ENCODE measurements at regions not wholly inside any gene's neighbourhood (a gene's known extent, or its start where the extent isn't known, plus 50 kb on each side); places are given as distances from the start of the nearest gene placed in this dataset.

DNA sequence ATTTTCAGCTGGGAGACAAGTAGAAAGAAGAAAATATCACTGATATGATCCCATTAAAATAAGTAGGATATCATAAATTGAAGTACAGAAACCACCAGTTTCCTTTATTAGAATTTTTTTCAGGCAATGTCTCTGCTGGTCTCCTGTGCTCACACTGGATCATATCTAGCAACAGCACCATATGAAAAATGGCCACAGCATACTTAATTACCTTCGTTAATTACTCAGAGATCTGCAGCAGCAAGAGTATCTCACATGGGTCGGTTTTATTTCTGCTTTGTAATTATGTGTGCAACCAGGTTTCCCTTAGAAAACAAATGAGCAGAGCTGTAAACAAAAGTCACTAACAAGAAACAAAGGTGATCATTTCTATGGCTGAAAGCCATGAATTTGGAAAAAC is 287.9 kb downstream of the LRRIQ3 start:
- TF ChIP-seq GLIS3 (CRISPR knock-in tag; IDR thresholded peaks at IDR 0.05), result no peak
- TF ChIP-seq ESRRG (CRISPR knock-in tag; IDR thresholded peaks at IDR 0.05), result no peak
- TF ChIP-seq ZC3H10 (CRISPR knock-in tag; IDR thresholded peaks at IDR 0.05), result no peak
- no peak for TF ChIP-seq RARB (CRISPR knock-in tag; IDR thresholded peaks at IDR 0.05)
- TF ChIP-seq ISL1 (CRISPR knock-in tag; IDR thresholded peaks at IDR 0.05), result no peak
- no peak for TF ChIP-seq ZNF565 (CRISPR knock-in tag; conservative IDR thresholded peaks at IDR 0.05; ENCODE audit: low read depth)
- TF ChIP-seq, protein P1, sequence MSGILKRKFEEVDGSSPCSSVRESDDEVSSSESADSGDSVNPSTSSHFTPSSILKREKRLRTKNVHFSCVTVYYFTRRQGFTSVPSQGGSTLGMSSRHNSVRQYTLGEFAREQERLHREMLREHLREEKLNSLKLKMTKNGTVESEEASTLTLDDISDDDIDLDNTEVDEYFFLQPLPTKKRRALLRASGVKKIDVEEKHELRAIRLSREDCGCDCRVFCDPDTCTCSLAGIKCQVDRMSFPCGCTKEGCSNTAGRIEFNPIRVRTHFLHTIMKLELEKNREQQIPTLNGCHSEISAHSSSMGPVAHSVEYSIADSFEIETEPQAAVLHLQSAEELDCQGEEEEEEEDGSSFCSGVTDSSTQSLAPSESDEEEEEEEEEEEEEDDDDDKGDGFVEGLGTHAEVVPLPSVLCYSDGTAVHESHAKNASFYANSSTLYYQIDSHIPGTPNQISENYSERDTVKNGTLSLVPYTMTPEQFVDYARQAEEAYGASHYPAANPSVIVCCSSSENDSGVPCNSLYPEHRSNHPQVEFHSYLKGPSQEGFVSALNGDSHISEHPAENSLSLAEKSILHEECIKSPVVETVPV (CRISPR knock-in tag; IDR thresholded peaks at IDR 0.05), result no peak
- TF ChIP-seq, protein P2, sequence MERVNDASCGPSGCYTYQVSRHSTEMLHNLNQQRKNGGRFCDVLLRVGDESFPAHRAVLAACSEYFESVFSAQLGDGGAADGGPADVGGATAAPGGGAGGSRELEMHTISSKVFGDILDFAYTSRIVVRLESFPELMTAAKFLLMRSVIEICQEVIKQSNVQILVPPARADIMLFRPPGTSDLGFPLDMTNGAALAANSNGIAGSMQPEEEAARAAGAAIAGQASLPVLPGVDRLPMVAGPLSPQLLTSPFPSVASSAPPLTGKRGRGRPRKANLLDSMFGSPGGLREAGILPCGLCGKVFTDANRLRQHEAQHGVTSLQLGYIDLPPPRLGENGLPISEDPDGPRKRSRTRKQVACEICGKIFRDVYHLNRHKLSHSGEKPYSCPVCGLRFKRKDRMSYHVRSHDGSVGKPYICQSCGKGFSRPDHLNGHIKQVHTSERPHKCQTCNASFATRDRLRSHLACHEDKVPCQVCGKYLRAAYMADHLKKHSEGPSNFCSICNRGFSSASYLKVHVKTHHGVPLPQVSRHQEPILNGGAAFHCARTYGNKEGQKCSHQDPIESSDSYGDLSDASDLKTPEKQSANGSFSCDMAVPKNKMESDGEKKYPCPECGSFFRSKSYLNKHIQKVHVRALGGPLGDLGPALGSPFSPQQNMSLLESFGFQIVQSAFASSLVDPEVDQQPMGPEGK (CRISPR knock-in tag; IDR thresholded peaks at IDR 0.05; ENCODE audit: borderline replicate concordance), result no peak
- TF ChIP-seq, protein P3, sequence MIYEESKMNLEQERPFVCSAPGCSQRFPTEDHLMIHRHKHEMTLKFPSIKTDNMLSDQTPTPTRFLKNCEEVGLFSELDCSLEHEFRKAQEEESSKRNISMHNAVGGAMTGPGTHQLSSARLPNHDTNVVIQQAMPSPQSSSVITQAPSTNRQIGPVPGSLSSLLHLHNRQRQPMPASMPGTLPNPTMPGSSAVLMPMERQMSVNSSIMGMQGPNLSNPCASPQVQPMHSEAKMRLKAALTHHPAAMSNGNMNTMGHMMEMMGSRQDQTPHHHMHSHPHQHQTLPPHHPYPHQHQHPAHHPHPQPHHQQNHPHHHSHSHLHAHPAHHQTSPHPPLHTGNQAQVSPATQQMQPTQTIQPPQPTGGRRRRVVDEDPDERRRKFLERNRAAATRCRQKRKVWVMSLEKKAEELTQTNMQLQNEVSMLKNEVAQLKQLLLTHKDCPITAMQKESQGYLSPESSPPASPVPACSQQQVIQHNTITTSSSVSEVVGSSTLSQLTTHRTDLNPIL (CRISPR knock-in tag; IDR thresholded peaks at IDR 0.05; ENCODE audit: low read depth), result no peak
- TF ChIP-seq PPARA (CRISPR knock-in tag; IDR thresholded peaks at IDR 0.05; ENCODE audit: borderline replicate concordance), result no peak
- no peak for TF ChIP-seq OSR1 (CRISPR knock-in tag; IDR thresholded peaks at IDR 0.05)
- no peak for TF ChIP-seq ARNTL (CRISPR knock-in tag; IDR thresholded peaks at IDR 0.05; ENCODE audit: borderline replicate concordance, low read depth)
- TF ChIP-seq TOX (CRISPR knock-in tag; IDR thresholded peaks at IDR 0.05; ENCODE audit: borderline replicate concordance), result no peak
- TF ChIP-seq ZNF70 (CRISPR knock-in tag; IDR thresholded peaks at IDR 0.05), result no peak
- TF ChIP-seq, protein P4, sequence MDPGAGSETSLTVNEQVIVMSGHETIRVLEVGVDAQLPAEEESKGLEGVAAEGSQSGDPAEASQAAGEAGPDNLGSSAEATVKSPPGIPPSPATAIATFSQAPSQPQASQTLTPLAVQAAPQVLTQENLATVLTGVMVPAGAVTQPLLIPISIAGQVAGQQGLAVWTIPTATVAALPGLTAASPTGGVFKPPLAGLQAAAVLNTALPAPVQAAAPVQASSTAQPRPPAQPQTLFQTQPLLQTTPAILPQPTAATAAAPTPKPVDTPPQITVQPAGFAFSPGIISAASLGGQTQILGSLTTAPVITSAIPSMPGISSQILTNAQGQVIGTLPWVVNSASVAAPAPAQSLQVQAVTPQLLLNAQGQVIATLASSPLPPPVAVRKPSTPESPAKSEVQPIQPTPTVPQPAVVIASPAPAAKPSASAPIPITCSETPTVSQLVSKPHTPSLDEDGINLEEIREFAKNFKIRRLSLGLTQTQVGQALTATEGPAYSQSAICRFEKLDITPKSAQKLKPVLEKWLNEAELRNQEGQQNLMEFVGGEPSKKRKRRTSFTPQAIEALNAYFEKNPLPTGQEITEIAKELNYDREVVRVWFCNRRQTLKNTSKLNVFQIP (CRISPR knock-in tag; IDR thresholded peaks at IDR 0.05; ENCODE audit: borderline replicate concordance, low read depth), result no peak
- TF ChIP-seq ZNF8 (CRISPR knock-in tag; IDR thresholded peaks at IDR 0.05), result no peak
- TF ChIP-seq TCF4 (CRISPR knock-in tag; IDR thresholded peaks at IDR 0.05; ENCODE audit: borderline replicate concordance), result no peak
- TF ChIP-seq ZFP3 (CRISPR knock-in tag; IDR thresholded peaks at IDR 0.05), result no peak
- no peak for TF ChIP-seq CSDC2 (CRISPR knock-in tag; IDR thresholded peaks at IDR 0.05)
- ATAC-seq, result no peak

DNA sequence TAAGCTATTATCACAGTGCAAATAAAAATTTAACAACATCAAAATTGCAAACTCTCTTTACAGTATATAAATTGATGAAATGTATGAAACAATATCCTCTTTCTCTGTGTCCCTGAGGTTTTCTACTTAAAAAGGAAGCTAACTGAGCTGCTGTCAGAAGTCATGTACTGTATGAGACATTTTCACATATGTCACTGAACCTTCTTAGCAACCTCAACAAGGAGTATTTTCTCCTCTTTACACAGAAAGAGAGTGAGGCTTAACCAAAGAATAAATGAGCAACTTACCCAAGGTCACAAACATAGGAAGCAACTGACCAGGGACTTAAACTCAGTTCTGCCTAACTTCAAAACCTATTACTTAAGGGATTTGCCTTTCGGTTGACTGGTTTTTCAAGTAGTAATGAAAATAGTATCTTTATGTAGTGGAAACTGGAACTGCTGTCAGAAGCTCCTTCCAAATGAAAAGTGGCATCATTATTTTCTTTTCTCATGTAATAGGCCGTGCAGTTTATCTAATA is 288.9 kb downstream of the LRRIQ3 start:
- TF ChIP-seq TOX (CRISPR knock-in tag; IDR thresholded peaks at IDR 0.05; ENCODE audit: borderline replicate concordance), result no peak
- no peak for TF ChIP-seq BACH2 (CRISPR knock-in tag; IDR thresholded peaks at IDR 0.05; ENCODE audit: borderline replicate concordance)
- no peak for TF ChIP-seq ZNF565 (CRISPR knock-in tag; conservative IDR thresholded peaks at IDR 0.05; ENCODE audit: low read depth)
- ATAC-seq, result no peak

DNA sequence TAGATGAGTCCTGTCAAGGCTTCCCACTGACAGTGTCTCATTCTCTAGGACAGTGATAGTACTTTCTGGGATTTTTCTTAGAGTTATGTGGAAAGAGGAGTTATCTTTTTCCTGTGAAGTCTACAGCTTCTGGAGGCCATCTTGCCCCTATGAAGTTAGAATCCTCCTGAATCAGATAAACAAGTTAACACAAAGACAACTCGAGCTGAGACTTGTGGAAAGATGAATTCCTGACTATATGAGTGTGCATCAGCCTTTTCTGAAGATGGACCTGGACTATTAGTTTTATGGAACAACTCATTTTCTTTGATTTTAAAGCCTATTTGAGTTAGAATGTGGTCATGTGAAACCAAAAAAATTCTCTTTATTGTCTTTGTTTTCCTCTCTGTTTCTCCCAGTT is 290.9 kb downstream of the LRRIQ3 start:
- no peak for ATAC-seq
- TF ChIP-seq SNAI2 (CRISPR knock-in tag; IDR thresholded peaks at IDR 0.05) (no peak), BACH2 (CRISPR knock-in tag; IDR thresholded peaks at IDR 0.05; ENCODE audit: borderline replicate concordance) (no peak), ZNF8 (CRISPR knock-in tag; IDR thresholded peaks at IDR 0.05) (no peak), RARB (CRISPR knock-in tag; IDR thresholded peaks at IDR 0.05) (no peak), GLIS3 (CRISPR knock-in tag; IDR thresholded peaks at IDR 0.05) (no peak), PPARA (CRISPR knock-in tag; IDR thresholded peaks at IDR 0.05; ENCODE audit: borderline replicate concordance) (no peak), ZNF70 (CRISPR knock-in tag; IDR thresholded peaks at IDR 0.05) (no peak), ARNTL (CRISPR knock-in tag; IDR thresholded peaks at IDR 0.05; ENCODE audit: borderline replicate concordance, low read depth) (no peak)
- TF ChIP-seq, protein P2 (CRISPR knock-in tag; IDR thresholded peaks at IDR 0.05; ENCODE audit: borderline replicate concordance), result no peak
